H1 (cell line): ENCODE measurements at regions not wholly inside any gene's neighbourhood (a gene's known extent, or its start where the extent isn't known, plus 50 kb on each side); places are given as distances from the start of the nearest gene placed in this dataset.

Source experiments
- CTCF ChIP-seq, 3 experiments: IDR thresholded peaks; 1 replicate in 2 of 3; 2 replicates in 1 of 3; pipeline versions ENCODE4 v1.5.1 to v1.6.1; 2011; ENCODE audit warnings: low read length in 3 of 3, mild to moderate bottlenecking in 3 of 3, inconsistent platforms in 2 of 3, low read depth in 1 of 3, moderate library complexity in 1 of 3; ENCODE audit not compliant: insufficient read depth in 1 of 3; ENCODE audit errors: control extremely low read depth in 1 of 3
- EP300 ChIP-seq, 2 experiments: IDR thresholded peaks; 1 replicate in 1 of 2; 2 replicates in 1 of 2; pipeline ENCODE4 v1.6.1; 2011 to 2012; ENCODE audit warnings: low read depth in 2 of 2, low read length in 2 of 2, mild to moderate bottlenecking in 2 of 2, borderline replicate concordance in 1 of 2, inconsistent platforms in 1 of 2, moderate library complexity in 1 of 2
- FOSL1 ChIP-seq: IDR thresholded peaks from 2 replicates; pipeline ENCODE4 v1.6.1; 2011; ENCODE audit warnings: mild to moderate bottlenecking, low read depth, low read length, moderate library complexity; ENCODE audit not compliant: insufficient read depth
- JUND ChIP-seq: IDR thresholded peaks from 2 replicates; pipeline ENCODE4 v1.6.1; 2011; ENCODE audit warnings: mild to moderate bottlenecking, improper control_type of control experiment, low read length
- NRF1 ChIP-seq: IDR thresholded peaks from 2 replicates; pipeline ENCODE4 v1.6.1; 2011; ENCODE audit warnings: mild to moderate bottlenecking, low read depth, low read length, improper control_type of control experiment
- POLR2A ChIP-seq, 2 experiments: IDR thresholded peaks; 1 replicate in 1 of 2; 2 replicates in 1 of 2; pipeline ENCODE4 v1.6.1; 2011; ENCODE audit warnings: low read depth in 2 of 2, low read length in 2 of 2, mild to moderate bottlenecking in 2 of 2; ENCODE audit errors: control extremely low read depth in 1 of 2
- POLR2AphosphoS5 ChIP-seq: IDR thresholded peaks from 2 replicates; pipeline ENCODE4 v1.6.1; 2011; ENCODE audit warnings: low read depth, low read length
- YY1 ChIP-seq: IDR thresholded peaks from 2 replicates; pipeline ENCODE4 v1.6.1; 2011; ENCODE audit warnings: low read depth, mild to moderate bottlenecking, low read length

GRCh38 chr6:21961226-21961625, 335.6 kb downstream of the PRL start:
- TF ChIP-seq FOSL1: no peak
- no peak for TF ChIP-seq CTCF (IDR thresholded peaks at IDR 0.05; ENCODE audit: control extremely low read depth in 1 of 3, insufficient read depth in 1 of 3, low read depth in 1 of 3, low read length in 3 of 3)
- TF ChIP-seq POLR2A (IDR thresholded peaks at IDR 0.05; ENCODE audit: control extremely low read depth in 1 of 2, low read depth in 2 of 2, low read length in 2 of 2): no peak
- no peak for TF ChIP-seq NRF1
- TF ChIP-seq JUND: no peak
- TF ChIP-seq YY1: no peak
- no peak for TF ChIP-seq EP300 (IDR thresholded peaks at IDR 0.05; ENCODE audit: borderline replicate concordance in 1 of 2, low read depth in 2 of 2, low read length in 2 of 2)
- no peak for TF ChIP-seq POLR2AphosphoS5
